ENCODE measurements at regions not wholly inside any gene's neighbourhood (a gene's known extent, or its start where the extent isn't known, plus 50 kb on each side); places are given as distances from the start of the nearest gene placed in this dataset.

GRCh38 chr12:127121494-127122084, 1145.4 kb upstream of the TMEM132C start:
- TF ChIP-seq, protein P1, sequence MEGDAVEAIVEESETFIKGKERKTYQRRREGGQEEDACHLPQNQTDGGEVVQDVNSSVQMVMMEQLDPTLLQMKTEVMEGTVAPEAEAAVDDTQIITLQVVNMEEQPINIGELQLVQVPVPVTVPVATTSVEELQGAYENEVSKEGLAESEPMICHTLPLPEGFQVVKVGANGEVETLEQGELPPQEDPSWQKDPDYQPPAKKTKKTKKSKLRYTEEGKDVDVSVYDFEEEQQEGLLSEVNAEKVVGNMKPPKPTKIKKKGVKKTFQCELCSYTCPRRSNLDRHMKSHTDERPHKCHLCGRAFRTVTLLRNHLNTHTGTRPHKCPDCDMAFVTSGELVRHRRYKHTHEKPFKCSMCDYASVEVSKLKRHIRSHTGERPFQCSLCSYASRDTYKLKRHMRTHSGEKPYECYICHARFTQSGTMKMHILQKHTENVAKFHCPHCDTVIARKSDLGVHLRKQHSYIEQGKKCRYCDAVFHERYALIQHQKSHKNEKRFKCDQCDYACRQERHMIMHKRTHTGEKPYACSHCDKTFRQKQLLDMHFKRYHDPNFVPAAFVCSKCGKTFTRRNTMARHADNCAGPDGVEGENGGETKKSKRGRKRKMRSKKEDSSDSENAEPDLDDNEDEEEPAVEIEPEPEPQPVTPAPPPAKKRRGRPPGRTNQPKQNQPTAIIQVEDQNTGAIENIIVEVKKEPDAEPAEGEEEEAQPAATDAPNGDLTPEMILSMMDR (conservative IDR thresholded peaks at IDR 0.05; ENCODE audit: low read depth, low read length), result no peak
- TF ChIP-seq EZH2phosphoT487 (IDR thresholded peaks at IDR 0.05; ENCODE audit: borderline replicate concordance, low read length), result no peak

Measured in PC-3 (cell line).